ENCODE measurements at regions not wholly inside any gene's neighbourhood (a gene's known extent, or its start where the extent isn't known, plus 50 kb on each side); places are given as distances from the start of the nearest gene placed in this dataset.

GRCh38 chr19:33910922-33911321 is 114.3 kb downstream of the KCTD15 start (continued):
- no peak for TF ChIP-seq POU2F2 (IDR thresholded peaks at IDR 0.05; ENCODE audit: borderline replicate concordance, low read depth, low read length)
- no peak for TF ChIP-seq RFX5 (IDR thresholded peaks at IDR 0.05; ENCODE audit: low read depth, low read length)
- no peak for TF ChIP-seq NR2C2 (IDR thresholded peaks at IDR 0.05; ENCODE audit: borderline replicate concordance, control insufficient read depth, insufficient read length, low read depth)

- H3K4me3 ChIP-seq, result no peak overlapping the region
- DNase-seq (ENCODE audit: low read depth, low spot score) (no peak), ATAC-seq (no peak), FAIRE-seq (no peak)
- ChIA-PET SMC1A (ENCODE audit: uncharacterized antibody, unreplicated experiment) (no interaction called here), CTCF (no interaction called here), RAD21 (ENCODE audit: unreplicated experiment) (no interaction called here), POLR2A (no interaction called here)
- BruUV-seq (replicated peaks), result no TSS peak
- intact Hi-C loops (cut with micrococcal nuclease; ENCODE audit: unreplicated experiment) (no loop called here), in situ Hi-C loops (cut with MboI) (no loop called here)
- WGBS (ENCODE audit: insufficient coverage, insufficient replicate concordance, low lambda C conversion rate, missing lambda C conversion rate), result 34% methylated on average over 9 of the region's 9 CpGs
- H2AFZ ChIP-seq (ENCODE audit: control insufficient read depth, low read depth, low read length), result no peak overlapping the region
- no peaks in the 10 kb centered on the region for H3K79me2 ChIP-seq (ENCODE audit: control insufficient read depth, insufficient read depth, low read length)
- H3K4me2 ChIP-seq (ENCODE audit: control insufficient read depth, insufficient read depth), result no peak overlapping the region
- no peaks in the 10 kb centered on the region for H4K20me1 ChIP-seq (ENCODE audit: control insufficient read depth, insufficient read depth)
- H3K9ac ChIP-seq (ENCODE audit: control insufficient read depth, insufficient read depth, low read length), result no peak overlapping the region
- H3K4me1 ChIP-seq (ENCODE audit: control insufficient read depth, insufficient read depth, low read length), result no peaks in the 10 kb centered on the region
- H3K36me3 ChIP-seq (ENCODE audit: control insufficient read depth in 2 of 2, insufficient read depth in 2 of 2, low read length in 1 of 2), result no peaks in the 10 kb centered on the region
- H3K27me3 ChIP-seq (replicated peaks in 1 of 2; ENCODE audit: control insufficient read depth in 2 of 2, insufficient read depth in 2 of 2, low read length in 1 of 2), result no peaks in the 10 kb centered on the region
- no peaks in the 10 kb centered on the region for H3K9me3 ChIP-seq (replicated peaks; ENCODE audit: control insufficient read depth, insufficient read depth, low read length)
- H3K27ac ChIP-seq (ENCODE audit: control insufficient read depth, insufficient read depth), result no peak overlapping the region
- TF ChIP-seq E2F4 (IDR thresholded peaks at IDR 0.05; ENCODE audit: low read depth, low read length) (no peak), SREBF1 (IDR thresholded peaks at IDR 0.05; ENCODE audit: low read length) (no peak), HDAC2 (IDR thresholded peaks at IDR 0.05) (no peak), LARP7 (IDR thresholded peaks at IDR 0.05) (no peak), TCF3 (IDR thresholded peaks at IDR 0.05; ENCODE audit: borderline replicate concordance, insufficient read depth, low read depth, low read length) (no peak), SMC3 (IDR thresholded peaks at IDR 0.05; ENCODE audit: borderline replicate concordance, low read length) (no peak), JUND (IDR thresholded peaks at IDR 0.05; ENCODE audit: low read depth, low read length) (no peak), PKNOX1 (IDR thresholded peaks at IDR 0.05) (no peak), ZNF687 (IDR thresholded peaks at IDR 0.05) (no peak), IRF4 (IDR thresholded peaks at IDR 0.05; ENCODE audit: low read depth, low read length) (no peak), YBX1 (IDR thresholded peaks at IDR 0.05) (no peak), NBN (IDR thresholded peaks at IDR 0.05) (no peak), YY1 (IDR thresholded peaks at IDR 0.05; ENCODE audit: low read depth, low read length) (no peak), BMI1 (IDR thresholded peaks at IDR 0.05; ENCODE audit: borderline replicate concordance) (no peak), TBL1XR1 (IDR thresholded peaks at IDR 0.05; ENCODE audit: low read depth, low read length) (no peak)
- TF ChIP-seq, protein P1, sequence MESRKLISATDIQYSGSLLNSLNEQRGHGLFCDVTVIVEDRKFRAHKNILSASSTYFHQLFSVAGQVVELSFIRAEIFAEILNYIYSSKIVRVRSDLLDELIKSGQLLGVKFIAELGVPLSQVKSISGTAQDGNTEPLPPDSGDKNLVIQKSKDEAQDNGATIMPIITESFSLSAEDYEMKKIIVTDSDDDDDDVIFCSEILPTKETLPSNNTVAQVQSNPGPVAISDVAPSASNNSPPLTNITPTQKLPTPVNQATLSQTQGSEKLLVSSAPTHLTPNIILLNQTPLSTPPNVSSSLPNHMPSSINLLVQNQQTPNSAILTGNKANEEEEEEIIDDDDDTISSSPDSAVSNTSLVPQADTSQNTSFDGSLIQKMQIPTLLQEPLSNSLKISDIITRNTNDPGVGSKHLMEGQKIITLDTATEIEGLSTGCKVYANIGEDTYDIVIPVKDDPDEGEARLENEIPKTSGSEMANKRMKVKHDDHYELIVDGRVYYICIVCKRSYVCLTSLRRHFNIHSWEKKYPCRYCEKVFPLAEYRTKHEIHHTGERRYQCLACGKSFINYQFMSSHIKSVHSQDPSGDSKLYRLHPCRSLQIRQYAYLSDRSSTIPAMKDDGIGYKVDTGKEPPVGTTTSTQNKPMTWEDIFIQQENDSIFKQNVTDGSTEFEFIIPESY (IDR thresholded peaks at IDR 0.05), result no peak
Observed at GRCh38 chr19:33914599-33914998, 117.9 kb downstream of the KCTD15 start.

Measured in GM12878 (cell line).